ENCODE measurements at regions not wholly inside any gene's neighbourhood (a gene's known extent, or its start where the extent isn't known, plus 50 kb on each side); places are given as distances from the start of the nearest gene placed in this dataset.
A peak's percentile ranks its signal among the peaks of the same experiment; 100 is the strongest.

- no peak for DNase-seq
Observed at GRCh38 chr5:87948486-87948885, 320.2 kb downstream of the TMEM161B start.

- DNase-seq = no peak
Observed at GRCh38 chr5:87946271-87946670, 322.4 kb downstream of the TMEM161B start.

GRCh38 chr5:87945286-87945650, 323.4 kb downstream of the TMEM161B start:
- DNase-seq = no peak

GRCh38 chr5:87944553-87945285, 323.9 kb downstream of the TMEM161B start:
- DNase-seq = no peak

GRCh38 chr5:87940775-87941174, 327.9 kb downstream of the TMEM161B start:
- DNase-seq = no peak

- no peak for DNase-seq
Observed at GRCh38 chr5:87936667-87937066, 332.0 kb downstream of the TMEM161B start.

GRCh38 chr5:87924436-87924835, 344.2 kb downstream of the TMEM161B start:
- no peak for DNase-seq

- no peak for DNase-seq
Observed at GRCh38 chr5:87916320-87916719, 352.3 kb downstream of the TMEM161B start.

GRCh38 chr5:87912419-87912818, 356.2 kb downstream of the TMEM161B start:
- no peak for DNase-seq

GRCh38 chr5:87909382-87909781, 359.3 kb downstream of the TMEM161B start:
- no peak for DNase-seq

- DNase-seq = no peak
Observed at GRCh38 chr5:87906962-87907361, 361.7 kb downstream of the TMEM161B start.

GRCh38 chr5:87900419-87900818, 368.2 kb downstream of the TMEM161B start:
- no peak for DNase-seq

GRCh38 chr5:87899721-87900131, 368.9 kb downstream of the TMEM161B start:
- no peak for DNase-seq

- DNase-seq = no peak
Observed at GRCh38 chr5:87899208-87899661, 369.4 kb downstream of the TMEM161B start.

GRCh38 chr5:87898574-87898973, 370.1 kb downstream of the TMEM161B start:
- DNase-seq = no peak

- DNase-seq = no peak
Observed at GRCh38 chr5:87888139-87888538, 380.5 kb downstream of the TMEM161B start.

- DNase-seq = no peak
Observed at GRCh38 chr5:87887247-87887646, 381.4 kb downstream of the TMEM161B start.

- no peak for DNase-seq
Observed at GRCh38 chr5:87886164-87886563, 382.5 kb downstream of the TMEM161B start.

GRCh38 chr5:87885758-87886157, 382.9 kb downstream of the TMEM161B start:
- DNase-seq = peak; percentile 7

- DNase-seq = no peak
Observed at GRCh38 chr5:87877495-87877894, 391.1 kb downstream of the TMEM161B start.

GRCh38 chr5:87877023-87877422, 391.6 kb downstream of the TMEM161B start:
- DNase-seq = no peak

- DNase-seq = no peak
Observed at GRCh38 chr5:87876616-87877015, 392.0 kb downstream of the TMEM161B start.

GRCh38 chr5:87872986-87873385, 395.7 kb downstream of the TMEM161B start:
- DNase-seq = no peak

GRCh38 chr5:87868792-87869191, 399.9 kb downstream of the TMEM161B start:
- DNase-seq = no peak

GRCh38 chr5:87867281-87867680, 401.4 kb downstream of the TMEM161B start:
- no peak for DNase-seq

All from RPMI8226 (cell line).